NCI-H460 (cell line): ENCODE measurements at regions not wholly inside any gene's neighbourhood (a gene's known extent, or its start where the extent isn't known, plus 50 kb on each side); places are given as distances from the start of the nearest gene placed in this dataset.
A peak's percentile ranks its signal among the peaks of the same experiment; 100 is the strongest.

Experiments
- DNase-seq: peaks from one replicate; pipeline ENCODE4 v3.0.0-alpha.2; 2016; ENCODE audit warnings: low read depth; ENCODE audit errors: extremely low read depth

DNA sequence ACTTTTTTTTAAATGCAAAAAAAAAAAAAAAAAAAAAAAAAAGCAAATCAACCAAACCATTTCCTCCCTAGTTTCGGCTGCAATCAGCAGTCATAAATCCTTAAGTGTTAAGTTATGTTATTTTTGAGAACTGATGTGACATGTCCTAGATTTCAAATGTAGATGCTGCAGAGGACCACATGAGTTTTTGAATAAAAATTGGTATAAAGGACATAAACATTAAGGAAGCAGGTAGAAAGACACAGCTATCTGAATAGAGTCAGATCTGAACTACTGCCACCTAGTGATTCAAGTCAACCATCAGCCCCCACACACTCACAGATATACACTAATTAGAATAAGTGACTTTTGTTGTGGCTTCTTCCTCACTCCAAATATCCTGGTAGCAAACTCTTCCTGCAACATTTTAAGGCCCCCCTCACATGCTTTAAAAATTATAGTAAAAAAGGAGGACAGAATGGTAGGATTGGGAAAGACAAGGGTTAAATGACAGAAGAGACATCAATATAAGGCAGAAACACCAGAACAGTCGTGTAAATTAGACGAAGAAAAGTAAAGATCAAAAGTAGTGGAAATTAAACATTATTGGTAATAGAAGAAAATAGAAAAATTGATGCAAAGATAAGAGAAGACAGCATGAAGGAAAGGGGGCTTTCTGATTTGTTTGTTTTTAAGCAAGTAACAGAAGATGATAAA lies 394.5 kb upstream of the ATP2B1 start:
- peak; percentile 51 for DNase-seq

DNA sequence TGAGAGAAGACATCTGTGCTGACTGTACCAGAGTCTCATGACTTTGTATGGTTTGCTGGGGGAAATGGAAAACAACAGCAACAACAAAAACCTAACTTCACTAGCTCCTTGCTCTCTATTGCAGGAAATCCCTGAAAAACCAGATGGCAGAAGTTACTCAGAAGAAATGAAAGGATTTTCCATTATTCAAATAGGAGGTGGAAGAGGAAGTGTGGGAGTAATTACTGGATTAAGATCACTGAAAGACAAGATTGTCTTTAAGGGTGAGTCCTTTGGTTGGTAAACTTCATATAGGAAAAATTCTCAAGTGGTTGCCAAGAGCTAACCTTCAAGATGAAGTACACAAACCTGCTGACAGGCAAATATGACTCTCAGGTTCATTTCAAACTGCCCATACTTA lies 391.9 kb upstream of the ATP2B1 start:
- no peak for DNase-seq

GRCh38 chr12:90099288-90099687 lies 390.6 kb upstream of the ATP2B1 start:
- peak; percentile 5 for DNase-seq

DNA sequence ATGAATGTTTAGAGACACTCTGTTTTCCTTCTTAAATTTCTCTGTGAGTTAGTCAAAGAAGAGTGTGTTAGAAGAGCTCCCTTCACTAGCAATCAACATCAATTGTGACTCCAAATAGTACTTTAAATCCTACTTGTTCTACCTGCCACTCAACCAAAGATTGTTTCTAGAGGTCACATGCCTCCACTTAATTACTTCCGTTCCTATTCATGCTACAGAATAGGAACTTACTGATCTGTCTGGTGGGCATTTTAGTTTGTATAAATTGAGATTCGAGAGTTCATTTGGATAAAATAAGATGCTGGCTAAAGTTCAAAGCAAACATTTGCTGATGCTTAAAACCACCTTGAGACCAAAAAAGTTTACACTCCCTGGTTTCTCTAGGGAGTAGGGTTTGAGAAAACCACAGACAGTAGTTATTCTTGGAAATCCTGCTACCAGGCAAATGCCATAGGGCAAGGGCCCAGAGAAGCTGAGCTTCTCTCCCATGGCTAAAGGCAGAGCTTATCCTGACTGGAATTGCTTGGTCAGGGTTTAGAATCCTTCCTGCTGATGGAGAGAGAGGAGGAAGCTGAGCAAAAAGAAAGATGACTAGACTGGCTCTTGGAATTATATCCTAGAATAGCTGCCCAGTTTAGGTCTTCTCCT lies 389.6 kb upstream of the ATP2B1 start:
- no peak for DNase-seq

DNA sequence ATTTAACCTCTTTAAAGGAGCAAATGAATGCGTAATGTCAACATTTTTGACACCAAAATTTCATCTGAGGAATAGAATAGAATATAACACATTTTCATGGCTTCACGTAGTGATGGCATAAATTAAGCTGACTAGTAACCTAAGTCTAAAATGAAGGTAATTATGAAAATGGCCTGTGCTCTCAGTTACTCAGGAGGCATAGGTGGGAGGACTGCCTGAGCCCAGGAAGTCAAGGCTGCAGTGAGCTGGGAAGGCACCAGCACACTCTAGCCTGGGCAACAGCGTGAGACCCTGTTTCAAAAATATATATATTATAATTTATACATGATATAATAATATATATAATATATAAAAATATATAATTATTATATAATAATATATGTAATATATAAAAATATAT lies 383.2 kb upstream of the ATP2B1 start:
- peak; percentile 38 for DNase-seq

- DNase-seq: peak; percentile 99
Observed at GRCh38 chr12:90090929-90091651, 382.5 kb upstream of the ATP2B1 start.

- DNase-seq: no peak
Observed at GRCh38 chr12:90086281-90086680, 377.6 kb upstream of the ATP2B1 start.

- no peak for DNase-seq
Observed at GRCh38 chr12:90085494-90086274, 377.0 kb upstream of the ATP2B1 start.

- DNase-seq: no peak
Observed at GRCh38 chr12:90084018-90084417, 375.4 kb upstream of the ATP2B1 start.

- DNase-seq: peak; percentile 12
Observed at GRCh38 chr12:90080616-90081015, 372.0 kb upstream of the ATP2B1 start.

- DNase-seq: no peak
Observed at GRCh38 chr12:90079529-90080210, 371.0 kb upstream of the ATP2B1 start.

GRCh38 chr12:90078344-90078743 lies 369.7 kb upstream of the ATP2B1 start:
- no peak for DNase-seq

DNA sequence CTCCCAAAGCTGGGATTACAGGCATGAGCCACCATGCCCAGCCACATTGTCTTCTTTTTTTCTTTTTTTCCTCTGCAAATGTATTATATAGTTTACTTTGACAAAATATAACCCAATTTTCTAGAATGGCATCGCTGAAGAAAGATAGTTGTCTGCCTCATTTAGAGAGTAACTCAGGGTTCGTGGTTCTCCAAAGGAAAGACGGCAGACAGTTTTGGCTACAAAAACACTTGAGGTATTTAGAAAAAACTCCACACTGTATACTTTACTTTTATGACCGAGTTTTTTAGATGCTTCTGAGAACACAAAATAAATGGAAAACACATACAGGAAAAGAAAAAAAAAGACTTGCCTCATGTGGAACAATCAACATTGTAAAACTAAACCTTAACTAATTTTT lies 369.1 kb upstream of the ATP2B1 start:
- no peak for DNase-seq

- DNase-seq: no peak
Observed at GRCh38 chr12:90076851-90077319, 368.2 kb upstream of the ATP2B1 start.

GRCh38 chr12:90075685-90076084 lies 367.0 kb upstream of the ATP2B1 start:
- no peak for DNase-seq

DNA sequence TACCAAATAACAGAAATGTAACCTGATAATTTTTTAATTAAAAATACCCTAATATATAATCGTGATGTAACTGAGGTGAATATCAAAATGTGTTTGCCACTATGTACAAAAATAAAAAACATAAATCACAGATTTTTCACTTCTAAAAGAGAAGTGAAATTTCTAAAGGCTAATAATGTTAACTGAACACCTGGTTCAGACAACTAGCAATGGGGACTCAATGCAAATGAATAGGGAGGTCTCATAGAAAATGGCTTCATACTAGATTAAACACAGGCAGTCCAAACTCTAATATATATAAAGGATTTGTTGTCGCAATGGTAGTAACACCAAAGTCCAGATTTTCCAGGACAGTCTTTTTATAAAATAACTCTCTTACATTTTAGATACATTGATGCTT lies 365.4 kb upstream of the ATP2B1 start:
- DNase-seq: no peak

GRCh38 chr12:90071996-90072395 lies 363.4 kb upstream of the ATP2B1 start:
- DNase-seq: no peak

GRCh38 chr12:90069711-90070110 lies 361.1 kb upstream of the ATP2B1 start:
- DNase-seq: no peak

GRCh38 chr12:90067791-90068190 lies 359.2 kb upstream of the ATP2B1 start:
- no peak for DNase-seq
